ENCODE measurements at regions not wholly inside any gene's neighbourhood (a gene's known extent, or its start where the extent isn't known, plus 50 kb on each side); places are given as distances from the start of the nearest gene placed in this dataset.

GRCh38 chr1:56433056-56433577 lies 146.2 kb downstream of the PLPP3 start:
- Mint-ChIP-seq H3K36me3 (ENCODE audit: low read depth) (no peaks in the 10 kb centered on the region), H3K9me3 (no peaks in the 10 kb centered on the region), H3K27me3 (ENCODE audit: insufficient read depth) (no peaks in the 10 kb centered on the region; the same call in none of the 2 replicates), H3K4me3 (no peak overlapping the region), H3K27ac (no peak overlapping the region), H3K4me1 (ENCODE audit: low read depth) (no peaks in the 10 kb centered on the region; the same call in 1 of the 2 replicates)
- no peak for TF ChIP-seq CTCF (IDR thresholded peaks at IDR 0.05)
- no peak for DNase-seq

GRCh38 chr1:56432166-56432971 lies 147.0 kb downstream of the PLPP3 start:
- Mint-ChIP-seq H3K27ac (no peak overlapping the region), H3K9me3 (no peaks in the 10 kb centered on the region), H3K4me1 (ENCODE audit: low read depth) (no peaks in the 10 kb centered on the region; the same call in 1 of the 2 replicates), H3K27me3 (ENCODE audit: insufficient read depth) (no peaks in the 10 kb centered on the region; the same call in none of the 2 replicates), H3K4me3 (no peak overlapping the region), H3K36me3 (ENCODE audit: low read depth) (no peaks in the 10 kb centered on the region)
- no peak for DNase-seq
- TF ChIP-seq CTCF (IDR thresholded peaks at IDR 0.05) = no peak

GRCh38 chr1:56430141-56430839 lies 149.1 kb downstream of the PLPP3 start:
- no peaks in the 10 kb centered on the region for H3K9me3 Mint-ChIP-seq
- DNase-seq = no peak
- no peak for TF ChIP-seq CTCF (IDR thresholded peaks at IDR 0.05)
- H3K36me3 Mint-ChIP-seq (ENCODE audit: low read depth) = no peaks in the 10 kb centered on the region
- no peaks in the 10 kb centered on the region; the same call in none of the 2 replicates for H3K27me3 Mint-ChIP-seq (ENCODE audit: insufficient read depth)
- H3K4me1 Mint-ChIP-seq (ENCODE audit: low read depth) = no peaks in the 10 kb centered on the region; the same call in 1 of the 2 replicates
- no peak overlapping the region for H3K4me3 Mint-ChIP-seq
- no peak overlapping the region for H3K27ac Mint-ChIP-seq

- no peak for DNase-seq
- H3K4me3 Mint-ChIP-seq = no peak overlapping the region
- no peaks in the 10 kb centered on the region; the same call in none of the 2 replicates for H3K27me3 Mint-ChIP-seq (ENCODE audit: insufficient read depth)
- H3K9me3 Mint-ChIP-seq = no peaks in the 10 kb centered on the region
- no peak for TF ChIP-seq CTCF (IDR thresholded peaks at IDR 0.05)
- no peaks in the 10 kb centered on the region; the same call in 1 of the 2 replicates for H3K4me1 Mint-ChIP-seq (ENCODE audit: low read depth)
- H3K27ac Mint-ChIP-seq = no peak overlapping the region
- H3K36me3 Mint-ChIP-seq (ENCODE audit: low read depth) = no peaks in the 10 kb centered on the region
These were observed 150.1 kb downstream of the PLPP3 start for GRCh38 chr1:56429288-56429687.

- no peak for TF ChIP-seq CTCF (IDR thresholded peaks at IDR 0.05)
- DNase-seq = no peak
- no peaks in the 10 kb centered on the region for H3K4me1 Mint-ChIP-seq (ENCODE audit: low read depth)
- H3K27ac Mint-ChIP-seq = no peak overlapping the region
- no peaks in the 10 kb centered on the region for H3K36me3 Mint-ChIP-seq (ENCODE audit: low read depth)
- H3K4me3 Mint-ChIP-seq = no peak overlapping the region
- H3K27me3 Mint-ChIP-seq (ENCODE audit: insufficient read depth) = no peaks in the 10 kb centered on the region
- no peaks in the 10 kb centered on the region for H3K9me3 Mint-ChIP-seq
These were observed 152.6 kb downstream of the PLPP3 start for GRCh38 chr1:56426587-56427381.
